ENCODE measurements at regions not wholly inside any gene's neighbourhood (a gene's known extent, or its start where the extent isn't known, plus 50 kb on each side); places are given as distances from the start of the nearest gene placed in this dataset.

GRCh38 chr13:24104723-24105122, 55.8 kb upstream of the SPATA13 start:
- no peak overlapping the region for H4K5ac ChIP-seq (ENCODE audit: insufficient read length, low read depth, low read length)
- no peak overlapping the region for H3K4ac ChIP-seq (ENCODE audit: low read depth, low read length)
- H3K79me2 ChIP-seq (ENCODE audit: insufficient read depth, low read length): no peaks in the 10 kb centered on the region
- no peaks in the 10 kb centered on the region for H3K36me3 Mint-ChIP-seq (ENCODE audit: insufficient read depth in 1 of 3, low read depth in 3 of 3)
- H3K56ac ChIP-seq (ENCODE audit: insufficient read length, low read depth, low read length): no peak overlapping the region
- H2BK120ac ChIP-seq (ENCODE audit: low read depth, low read length, poor library complexity, severe bottlenecking): no peak overlapping the region
- H3K27ac ChIP-seq (ENCODE audit: insufficient read length, low read depth, low read length): no peak overlapping the region
- WGBS (ENCODE audit: extremely low coverage, insufficient read length, low lambda C conversion rate): no CpG with 5 or more reads among the region's 2 CpGs
- H2BK5ac ChIP-seq (ENCODE audit: insufficient read length, low read length): no peak overlapping the region
- H3K9me3 ChIP-seq (ENCODE audit: control insufficient read depth, low read depth, low read length): no peaks in the 10 kb centered on the region
- H4K8ac ChIP-seq (replicated peaks; ENCODE audit: insufficient read length, low read depth, low read length): no peak overlapping the region
- no peak overlapping the region for H2BK12ac ChIP-seq (ENCODE audit: insufficient read length, low read depth, low read length)
- H3K27me3 ChIP-seq (ENCODE audit: insufficient read depth, low read length): no peaks in the 10 kb centered on the region
- no peaks in the 10 kb centered on the region; the same call in 1 of the 2 replicates for H3K27me3 Mint-ChIP-seq (ENCODE audit: low read depth)
- H4K91ac ChIP-seq (ENCODE audit: insufficient read length, low read depth, low read length): no peak overlapping the region
- H3K4me3 Mint-ChIP-seq: no peak overlapping the region
- H3K23ac ChIP-seq (ENCODE audit: insufficient read length, low read depth, low read length): no peak overlapping the region
- H3K14ac ChIP-seq (ENCODE audit: insufficient read depth, low read length): no peak overlapping the region
- H3K27ac Mint-ChIP-seq: no peak overlapping the region
- H3K18ac ChIP-seq (ENCODE audit: insufficient read length, low read depth, low read length): no peak overlapping the region
- no peaks in the 10 kb centered on the region for H4K20me1 ChIP-seq (ENCODE audit: control insufficient read depth, insufficient read depth, insufficient read length)
- H3K4me2 ChIP-seq (ENCODE audit: insufficient read depth, insufficient read length, low read length): no peak overlapping the region
- no peak overlapping the region for H2AK5ac ChIP-seq (ENCODE audit: insufficient read length, low read length)
- H2BK15ac ChIP-seq (ENCODE audit: low read depth, low read length): no peak overlapping the region
- no peak overlapping the region for H3K9ac ChIP-seq (ENCODE audit: extremely low read depth, insufficient read length, low read length)
- no peak overlapping the region for H2AFZ ChIP-seq (ENCODE audit: low read length)
- H3K23me2 ChIP-seq (ENCODE audit: insufficient read length, low read depth, low read length, poor library complexity, severe bottlenecking): no peaks in the 10 kb centered on the region
- H3K4me1 Mint-ChIP-seq: peaks cover 0 to 10% of the 10 kb centered on the region in 2 experiments; a peak in 2 of 4 replicates
- no peak for DNase-seq
- H3K79me1 ChIP-seq (ENCODE audit: insufficient read depth, low read depth, low read length, poor library complexity, severe bottlenecking): no peaks in the 10 kb centered on the region
- H3T11ph ChIP-seq (ENCODE audit: low read length): no peak overlapping the region
- no peaks in the 10 kb centered on the region for H3K4me1 ChIP-seq (ENCODE audit: insufficient read depth, low read length)
- no peak overlapping the region for H2BK20ac ChIP-seq (ENCODE audit: low read depth, low read length, poor library complexity, severe bottlenecking)
- TF ChIP-seq, protein P1, sequence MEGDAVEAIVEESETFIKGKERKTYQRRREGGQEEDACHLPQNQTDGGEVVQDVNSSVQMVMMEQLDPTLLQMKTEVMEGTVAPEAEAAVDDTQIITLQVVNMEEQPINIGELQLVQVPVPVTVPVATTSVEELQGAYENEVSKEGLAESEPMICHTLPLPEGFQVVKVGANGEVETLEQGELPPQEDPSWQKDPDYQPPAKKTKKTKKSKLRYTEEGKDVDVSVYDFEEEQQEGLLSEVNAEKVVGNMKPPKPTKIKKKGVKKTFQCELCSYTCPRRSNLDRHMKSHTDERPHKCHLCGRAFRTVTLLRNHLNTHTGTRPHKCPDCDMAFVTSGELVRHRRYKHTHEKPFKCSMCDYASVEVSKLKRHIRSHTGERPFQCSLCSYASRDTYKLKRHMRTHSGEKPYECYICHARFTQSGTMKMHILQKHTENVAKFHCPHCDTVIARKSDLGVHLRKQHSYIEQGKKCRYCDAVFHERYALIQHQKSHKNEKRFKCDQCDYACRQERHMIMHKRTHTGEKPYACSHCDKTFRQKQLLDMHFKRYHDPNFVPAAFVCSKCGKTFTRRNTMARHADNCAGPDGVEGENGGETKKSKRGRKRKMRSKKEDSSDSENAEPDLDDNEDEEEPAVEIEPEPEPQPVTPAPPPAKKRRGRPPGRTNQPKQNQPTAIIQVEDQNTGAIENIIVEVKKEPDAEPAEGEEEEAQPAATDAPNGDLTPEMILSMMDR (conservative IDR thresholded peaks at IDR 0.05): no peak
- H3K9me3 Mint-ChIP-seq: no peaks in the 10 kb centered on the region
